HepG2 (cell line): ENCODE measurements at regions not wholly inside any gene's neighbourhood (a gene's known extent, or its start where the extent isn't known, plus 50 kb on each side); places are given as distances from the start of the nearest gene placed in this dataset.

ENCODE experiments used
- CTCF ChIP-seq: sonication (generic); formaldehyde crosslinking; IDR thresholded peaks from 2 replicates; pipeline ENCODE4 v1.5.0; 2020; ENCODE audit warnings: mild to moderate bottlenecking, missing genetic modification reagents, moderate library complexity
- GRHL1 ChIP-seq: sonication (generic); formaldehyde crosslinking; conservative IDR thresholded peaks from 2 replicates; pipeline ENCODE4 v1.8.0; 2022; ENCODE audit warnings: missing genetic modification reagents
- HBP1 ChIP-seq: IDR thresholded peaks from 2 replicates; pipeline ENCODE4 v1.6.1; 2016; ENCODE audit warnings: low read depth, control low read depth
- PBX3 ChIP-seq: sonication (generic); formaldehyde crosslinking; IDR thresholded peaks from 2 replicates; pipeline ENCODE4 v1.8.1; 2023; ENCODE audit warnings: missing genetic modification reagents, inconsistent platforms, borderline replicate concordance
- PHF5A ChIP-seq: IDR thresholded peaks from one replicate; pipeline ENCODE4 v1.6.1; 2018; ENCODE audit warnings: low read depth, missing genetic modification reagents; ENCODE audit not compliant: unreplicated experiment
- ZNF468 ChIP-seq: sonication (generic); formaldehyde crosslinking; IDR thresholded peaks from 2 replicates; pipeline ENCODE4 v1.8.0; 2022; ENCODE audit warnings: mild to moderate bottlenecking, moderate library complexity, missing genetic modification reagents
- ZNF572 ChIP-seq: sonication (generic); formaldehyde crosslinking; IDR thresholded peaks from 2 replicates; pipeline ENCODE4 v1.5.1; 2020; ENCODE audit warnings: mild to moderate bottlenecking, missing genetic modification reagents
- ZNF597 ChIP-seq: sonication (generic); formaldehyde crosslinking; IDR thresholded peaks from 2 replicates; pipeline ENCODE4 v1.5.0; 2020; ENCODE audit warnings: missing genetic modification reagents
- ZNF773 ChIP-seq: sonication (generic); formaldehyde crosslinking; IDR thresholded peaks from 2 replicates; pipeline ENCODE4 v1.4.0; 2020; ENCODE audit warnings: missing genetic modification reagents, borderline replicate concordance

GRCh38 chr13:106259928-106260327, 275.5 kb downstream of the EFNB2 start (continued):
- TF ChIP-seq GRHL1 (CRISPR knock-in tag) (no peak), ZNF572 (no peak), ZNF773 (no peak), ZNF597 (CRISPR knock-in tag) (no peak), PHF5A (CRISPR knock-in tag) (no peak), ZNF468 (CRISPR knock-in tag) (no peak), CTCF (no peak), HBP1 (CRISPR knock-in tag) (no peak), PBX3 (CRISPR knock-in tag) (no peak)
